NCI-H748 (cell line): ENCODE measurements at regions not wholly inside any gene's neighbourhood (a gene's known extent, or its start where the extent isn't known, plus 50 kb on each side); places are given as distances from the start of the nearest gene placed in this dataset.
"Not testable (repeated sequence)": the region's sequence is repeated elsewhere in the genome, so short reads cannot be mapped to it uniquely, and the experiment has no call there.

Experiments
- DNase-seq: peaks from one replicate; lab custom pipeline; 2025; ENCODE audit not compliant: unreplicated experiment; lab: John Stamatoyannopoulos, UW

DNA sequence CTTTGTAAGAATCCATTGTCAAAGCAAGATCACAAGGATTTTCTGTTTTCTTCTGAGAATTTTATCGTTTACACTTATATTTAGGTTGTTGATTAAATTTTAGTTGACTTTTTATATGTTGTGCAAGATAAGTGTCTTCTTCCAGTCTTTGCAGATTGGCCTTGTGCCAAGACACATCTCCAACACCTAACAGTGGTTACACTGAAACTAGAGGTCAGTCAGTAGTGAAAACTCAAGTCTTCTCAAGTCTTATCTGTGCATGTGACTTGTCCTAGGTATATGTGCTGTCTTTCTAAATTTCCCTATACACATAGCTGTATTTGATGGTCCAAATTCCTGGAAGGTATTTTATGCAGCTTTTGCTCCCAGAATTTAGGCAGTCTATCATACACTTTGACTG, 1183.2 kb upstream of the B3GALT2 start:
- DNase-seq = no peak

DNA sequence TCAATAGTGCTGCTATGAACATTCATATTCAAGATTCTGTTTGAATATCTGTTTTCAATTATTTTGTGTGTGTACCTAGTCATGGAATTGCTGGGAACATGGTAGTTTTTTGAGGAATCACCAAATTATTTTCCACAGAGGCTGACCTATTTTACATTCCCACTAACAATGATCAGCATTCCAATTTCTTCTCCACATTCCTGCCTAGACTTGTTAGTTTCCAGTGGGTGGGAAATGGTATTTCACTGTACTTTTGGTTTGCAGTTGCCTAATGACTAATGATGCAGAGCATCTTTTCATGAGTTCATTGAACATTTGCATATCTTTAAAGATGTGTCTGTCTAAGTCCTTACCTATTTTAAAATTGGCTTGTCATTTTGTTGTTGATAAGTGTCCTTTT, 1182.6 kb upstream of the B3GALT2 start:
- DNase-seq = no peak

DNA sequence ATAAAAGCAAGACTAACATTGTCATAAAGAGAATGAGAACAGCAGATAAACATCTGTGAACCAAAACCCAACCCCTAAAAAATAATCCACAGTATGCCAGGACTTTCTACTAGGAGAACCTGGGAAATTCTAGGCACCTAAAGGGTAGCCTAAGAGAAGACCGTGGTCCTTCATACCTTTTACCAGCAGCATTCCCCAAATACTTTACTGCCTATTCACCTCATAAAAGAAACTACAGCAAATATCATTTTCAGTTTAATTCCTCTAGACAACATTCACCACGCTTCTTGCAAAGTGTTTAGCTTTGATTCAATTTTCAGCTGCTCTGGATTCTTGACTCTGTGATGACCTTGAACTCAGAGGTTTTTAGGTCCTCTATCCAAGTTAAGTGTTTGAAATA, 1180.7 kb upstream of the B3GALT2 start:
- DNase-seq = no peak

DNA sequence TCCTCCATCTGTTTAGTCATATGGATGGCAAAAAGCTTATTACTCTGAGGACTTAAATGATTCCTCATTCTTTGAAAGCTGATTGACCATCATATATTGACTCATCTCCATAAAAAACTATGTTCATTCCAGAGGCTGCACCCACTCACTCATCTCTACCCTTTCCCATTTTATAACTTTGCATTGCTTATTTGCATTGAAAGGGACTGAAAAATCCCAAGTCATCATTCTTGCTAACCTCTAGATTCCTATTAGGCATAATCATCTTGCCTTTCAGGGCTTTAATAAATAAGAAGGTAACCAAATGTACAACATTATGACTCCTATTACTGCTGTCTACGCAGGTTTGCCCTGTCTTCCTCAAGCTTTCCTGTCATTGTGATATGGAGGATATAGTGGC, 1180.3 kb upstream of the B3GALT2 start:
- no peak for DNase-seq

DNA sequence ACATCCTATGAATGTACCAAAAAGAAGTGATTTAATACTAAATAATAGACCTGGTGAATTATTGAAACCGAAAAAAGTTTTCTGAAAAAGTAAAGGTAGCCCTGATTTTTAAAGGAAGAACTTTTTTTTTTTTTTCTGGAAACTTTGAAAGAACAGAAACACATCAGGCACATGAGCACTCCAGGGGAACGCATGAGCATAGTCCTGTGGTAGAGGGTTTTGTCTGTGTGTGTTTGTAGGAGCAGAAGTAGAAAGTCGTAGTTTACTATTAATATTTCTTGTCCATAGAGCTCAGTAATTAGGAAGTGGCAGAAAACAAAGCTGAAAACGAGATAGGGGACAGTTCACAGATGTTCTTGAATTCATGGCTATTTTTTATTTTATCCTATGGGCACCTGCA, 1175.9 kb upstream of the B3GALT2 start:
- DNase-seq = no peak

DNA sequence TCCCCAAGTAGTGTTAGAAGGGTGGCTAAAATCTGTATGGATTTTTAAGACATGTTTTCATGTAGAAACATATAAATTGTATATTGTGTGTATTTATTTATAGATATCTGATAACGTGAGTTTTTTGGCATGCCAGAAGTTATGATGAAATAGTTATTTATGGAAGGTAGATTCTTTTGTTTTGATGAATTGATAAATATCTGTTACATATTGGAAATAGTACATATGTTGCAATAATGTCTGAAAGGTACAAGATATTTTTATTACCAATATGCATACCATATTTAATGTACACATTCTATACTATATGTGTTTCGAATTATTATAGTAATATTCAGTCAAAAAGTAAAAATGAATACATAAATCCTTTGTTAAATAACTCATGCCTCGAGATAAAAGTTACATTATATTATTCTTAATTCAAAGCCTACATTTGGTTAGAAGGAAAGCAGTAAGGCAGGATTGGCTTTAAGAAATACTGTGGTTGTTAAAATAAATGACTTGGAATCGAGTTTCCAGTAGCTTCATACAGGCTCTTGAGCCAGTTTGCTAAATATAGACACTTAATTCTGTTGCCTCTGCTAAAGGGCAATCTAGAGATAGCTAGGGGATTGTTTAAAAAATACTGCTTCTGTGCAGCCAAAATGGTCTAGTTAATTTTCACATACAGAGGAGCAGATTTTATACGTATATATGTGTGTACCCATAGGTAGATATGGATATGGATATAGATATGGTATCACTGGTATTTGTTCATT, 1175.1 kb upstream of the B3GALT2 start:
- DNase-seq = no peak

DNA sequence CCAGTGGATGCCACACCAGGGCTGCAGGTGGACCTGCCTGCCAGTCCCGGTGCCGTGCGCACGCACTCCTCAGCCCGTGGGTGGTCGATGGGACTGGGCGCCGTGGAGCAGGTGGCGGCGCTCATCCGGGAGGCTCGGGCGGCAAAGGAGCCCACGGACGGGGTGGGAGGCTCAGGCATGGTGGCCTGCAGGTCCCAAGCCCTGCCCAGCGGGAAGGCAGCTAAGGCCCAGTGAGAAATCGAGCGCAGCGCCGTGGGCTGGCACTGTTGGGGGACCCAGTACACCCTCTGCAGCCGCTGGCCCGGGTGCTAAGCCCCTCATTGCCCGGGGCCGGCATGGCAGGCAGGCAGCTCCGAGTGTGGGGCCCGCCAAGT, 1171.8 kb upstream of the B3GALT2 start:
- DNase-seq = no peak

DNA sequence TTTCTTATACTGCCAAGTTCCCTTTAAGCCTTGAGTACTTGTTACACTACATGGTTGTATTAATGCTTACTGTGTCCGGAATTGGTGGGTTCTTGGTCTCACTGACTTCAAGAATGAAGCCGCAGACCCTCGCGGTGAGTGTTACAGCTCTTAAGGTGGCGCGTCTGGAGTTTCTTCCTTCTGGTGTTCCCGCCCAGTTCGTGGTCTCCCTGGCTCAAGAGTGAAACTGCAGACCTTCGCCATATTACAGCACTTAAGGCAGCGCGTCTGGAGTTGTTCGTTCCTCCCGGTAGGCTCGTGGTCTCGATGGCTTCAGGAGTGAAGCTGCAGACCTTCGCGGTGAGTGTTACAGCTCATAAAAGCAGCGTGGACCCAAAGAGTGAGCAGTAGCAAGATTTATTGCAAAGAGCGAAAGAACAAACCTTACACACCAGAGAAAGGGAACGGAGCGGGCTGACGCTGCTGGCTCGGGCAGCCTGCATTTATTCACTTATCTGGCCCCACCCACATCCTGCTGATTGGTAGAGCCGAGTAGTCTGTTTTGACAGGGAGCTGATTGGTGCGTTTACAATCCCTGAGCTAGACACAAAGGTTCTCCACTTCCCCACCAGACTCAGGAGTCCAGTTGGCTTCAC, 1171.3 kb upstream of the B3GALT2 start:
- not testable (repeated sequence) for DNase-seq

DNA sequence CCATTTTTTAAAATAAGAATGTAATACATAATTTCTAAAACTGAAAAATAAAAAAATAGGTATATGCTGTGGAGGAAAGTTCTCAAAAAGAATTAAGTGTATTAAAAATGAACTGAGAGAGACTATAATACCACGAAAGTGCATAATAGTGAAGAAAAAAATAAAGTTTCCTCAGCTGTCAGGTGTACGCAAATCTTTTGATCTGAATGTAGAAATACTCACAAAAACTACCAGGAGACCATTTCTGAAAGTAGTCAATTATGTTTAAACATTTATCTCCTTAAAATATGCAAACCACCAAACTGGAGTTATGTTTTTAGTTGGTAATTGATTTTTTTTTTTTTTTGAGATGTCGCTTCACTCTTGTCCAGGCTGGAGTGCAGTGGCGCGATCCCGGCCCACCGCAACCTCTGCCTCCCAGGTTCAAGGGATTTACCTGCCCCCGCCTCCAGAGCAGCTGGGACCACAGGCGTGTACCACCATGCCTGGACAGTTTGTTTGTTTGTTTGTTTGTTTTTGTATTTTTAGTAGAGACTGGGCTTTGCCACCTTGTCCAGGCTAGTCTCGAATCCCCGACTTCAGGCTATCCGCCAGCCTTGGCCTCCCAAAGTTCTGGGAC, 1169.2 kb upstream of the B3GALT2 start:
- DNase-seq = no peak

DNA sequence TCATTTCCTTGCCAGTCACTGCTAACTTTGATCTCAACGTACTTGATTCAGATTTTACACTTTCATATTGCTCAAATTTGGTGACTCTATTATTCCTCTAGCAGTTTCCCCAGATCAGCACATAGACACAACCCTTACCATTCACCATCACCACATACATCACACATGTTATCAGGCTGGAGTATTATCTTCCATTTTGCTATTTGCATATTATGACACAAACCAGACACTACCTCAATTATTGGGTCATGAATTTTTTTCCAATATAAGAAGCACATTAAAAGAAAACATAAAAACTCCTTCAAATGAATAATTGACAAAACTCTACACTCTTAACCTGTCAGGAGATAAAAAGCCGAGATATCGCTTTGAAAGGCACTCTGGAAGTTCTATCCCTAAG, 1166.7 kb upstream of the B3GALT2 start:
- no peak for DNase-seq

DNA sequence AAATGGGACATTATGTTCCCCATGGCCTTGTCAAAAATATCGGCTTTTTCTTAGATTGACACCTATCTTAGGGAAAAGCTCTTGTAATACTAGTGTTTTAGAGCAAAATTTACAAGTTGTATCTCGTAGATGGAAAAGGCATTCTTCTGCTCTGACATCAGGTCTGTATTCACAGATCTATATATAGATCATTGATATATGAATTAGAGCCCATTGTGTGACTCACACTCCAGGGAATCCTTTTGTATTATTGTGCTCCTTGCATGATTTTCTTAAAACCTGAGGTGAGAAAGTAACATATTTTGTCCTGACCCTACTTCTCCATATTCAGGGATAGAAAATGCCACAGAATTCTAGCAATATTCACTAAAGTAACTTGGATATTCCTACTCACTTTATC, 1160.8 kb upstream of the B3GALT2 start:
- no peak for DNase-seq

DNA sequence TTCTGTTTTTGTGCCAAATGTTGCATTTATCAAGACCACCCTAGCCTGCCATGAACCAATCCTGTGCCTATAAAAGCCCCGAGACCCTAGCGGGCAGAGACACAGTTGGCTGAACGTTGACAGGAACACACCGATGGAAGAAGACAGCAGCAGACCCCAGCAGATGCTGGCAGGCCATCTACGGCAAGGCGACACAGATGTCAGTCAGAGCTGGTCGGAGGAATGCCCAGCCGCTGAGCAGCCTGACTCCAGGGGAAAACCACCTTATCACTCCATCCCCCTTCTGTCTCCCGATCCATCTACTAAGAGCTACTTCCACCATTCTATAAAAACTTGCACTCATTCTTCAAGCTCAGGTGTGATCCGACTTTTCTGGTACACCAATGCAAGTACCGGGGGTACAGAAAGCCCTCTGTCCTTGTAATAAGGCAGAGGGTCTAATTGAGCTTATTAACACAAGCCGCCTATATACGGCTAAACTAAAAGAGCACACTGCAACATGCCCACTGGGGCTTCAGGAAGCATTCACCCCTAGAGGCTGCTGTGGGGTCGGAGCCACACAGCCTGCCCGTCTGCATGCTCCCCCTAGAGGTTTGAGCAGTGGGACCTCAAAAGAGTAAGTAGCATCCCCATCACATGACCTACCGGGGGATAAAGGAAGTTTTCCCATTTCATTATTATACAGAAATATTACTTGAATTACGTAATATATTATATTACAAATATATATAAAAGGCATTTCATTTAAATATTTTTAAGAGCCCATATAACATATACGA, 1156.3 kb upstream of the B3GALT2 start:
- DNase-seq = no peak

DNA sequence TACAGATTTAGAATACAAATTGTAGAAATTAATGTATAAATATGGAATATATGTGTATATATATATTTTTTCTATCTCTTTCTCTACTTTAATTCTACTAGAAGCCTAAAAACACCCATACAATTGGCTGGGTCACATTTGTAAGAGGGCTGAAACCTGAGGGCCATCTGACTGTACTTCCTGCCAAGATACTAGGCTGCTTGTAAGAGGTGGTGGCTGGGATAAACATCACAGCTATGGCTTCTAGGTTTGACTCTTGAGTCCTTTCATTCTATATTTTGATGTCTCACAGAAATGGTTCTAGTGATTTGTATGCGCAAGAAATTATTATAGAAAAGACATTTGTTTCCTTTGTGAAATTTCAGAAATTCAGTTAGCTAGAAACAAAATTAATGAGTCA, 1155.2 kb upstream of the B3GALT2 start:
- no peak for DNase-seq

DNA sequence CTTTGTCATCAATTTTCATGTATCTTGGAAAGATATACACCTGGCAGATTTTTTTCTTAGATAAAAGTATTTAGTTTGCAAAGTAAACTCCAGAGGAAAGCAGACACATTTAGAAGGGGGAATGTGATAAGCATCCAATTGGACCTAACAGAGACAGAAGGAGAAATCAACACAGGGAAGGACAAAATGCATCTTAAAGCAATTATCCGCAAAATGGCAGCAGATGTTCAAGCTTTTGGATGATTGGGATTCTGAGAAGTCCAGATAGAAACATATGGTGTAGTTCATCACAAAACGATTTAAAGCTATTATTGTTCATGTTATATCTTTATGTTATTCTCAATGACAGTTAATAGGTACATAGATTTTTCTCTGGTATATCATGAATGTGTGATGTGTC, 1153.1 kb upstream of the B3GALT2 start:
- no peak for DNase-seq

DNA sequence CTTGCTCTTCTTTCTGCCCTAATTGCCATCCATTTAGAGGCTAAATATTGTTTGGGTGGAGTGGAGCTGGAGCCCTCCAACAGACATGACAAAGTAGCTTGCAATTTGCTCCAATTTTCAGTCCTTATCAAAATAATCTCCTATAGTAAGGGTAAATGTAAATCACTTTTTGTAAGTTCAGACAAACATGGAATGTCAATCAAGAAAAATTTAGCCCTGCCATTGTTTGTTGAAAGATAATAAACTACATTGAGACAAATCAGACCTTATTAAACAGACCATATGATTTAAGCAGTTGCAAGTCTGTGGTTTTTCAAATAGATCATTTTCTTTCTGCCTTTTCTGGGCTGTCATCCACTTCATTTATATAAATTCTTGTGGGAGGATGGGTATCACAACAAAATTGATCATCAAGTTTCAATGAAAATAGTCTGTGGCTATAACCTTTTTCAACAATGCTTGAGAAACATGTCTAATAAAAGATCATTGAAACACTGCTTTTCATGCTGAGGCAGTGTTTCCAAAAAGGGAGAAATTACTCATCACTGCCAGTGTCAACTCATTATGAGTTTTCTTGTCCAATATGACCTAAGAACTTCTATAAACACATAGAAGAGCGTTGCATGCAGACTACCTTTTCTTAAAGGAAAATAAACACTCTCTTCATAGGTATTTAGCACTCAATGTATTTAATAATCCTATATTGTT, 1152.0 kb upstream of the B3GALT2 start:
- peak; percentile 27 for DNase-seq

DNA sequence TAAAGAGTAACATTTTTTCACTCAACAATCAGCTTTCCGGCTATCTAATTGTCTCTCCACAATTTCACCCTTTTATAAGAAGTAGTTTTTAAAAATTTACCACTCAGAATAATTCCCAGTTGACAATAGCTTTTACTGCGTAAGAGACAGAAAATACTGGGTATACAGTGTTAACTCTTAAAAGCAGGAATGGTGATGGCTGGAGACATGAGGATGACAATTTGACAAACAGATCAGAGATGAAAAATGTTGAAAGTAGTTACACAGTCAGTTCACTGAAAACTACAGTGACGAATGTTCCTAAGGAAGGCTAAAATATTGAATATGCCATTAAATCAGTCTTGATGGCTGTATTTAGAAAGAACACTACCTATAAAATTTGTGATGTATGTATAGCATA, 1146.8 kb upstream of the B3GALT2 start:
- DNase-seq = no peak

DNA sequence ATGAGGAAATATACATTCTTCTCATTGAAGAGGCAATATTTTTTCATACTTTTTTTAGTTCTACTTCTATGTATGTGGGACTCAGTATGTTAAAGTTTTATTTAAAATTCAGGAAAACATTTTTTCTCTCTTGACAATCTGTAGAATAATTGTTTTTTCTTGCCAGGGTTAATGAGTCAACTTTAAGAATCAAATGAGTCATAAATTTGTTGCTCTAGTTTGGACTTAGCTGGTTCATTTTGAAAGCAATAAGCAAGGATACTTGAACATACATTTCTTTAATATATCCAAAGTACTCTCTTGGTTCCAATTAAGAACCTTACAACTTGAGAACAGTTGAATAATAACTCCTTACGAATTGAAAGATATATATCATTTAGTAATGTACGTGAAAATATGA, 1145.3 kb upstream of the B3GALT2 start:
- no peak for DNase-seq

DNA sequence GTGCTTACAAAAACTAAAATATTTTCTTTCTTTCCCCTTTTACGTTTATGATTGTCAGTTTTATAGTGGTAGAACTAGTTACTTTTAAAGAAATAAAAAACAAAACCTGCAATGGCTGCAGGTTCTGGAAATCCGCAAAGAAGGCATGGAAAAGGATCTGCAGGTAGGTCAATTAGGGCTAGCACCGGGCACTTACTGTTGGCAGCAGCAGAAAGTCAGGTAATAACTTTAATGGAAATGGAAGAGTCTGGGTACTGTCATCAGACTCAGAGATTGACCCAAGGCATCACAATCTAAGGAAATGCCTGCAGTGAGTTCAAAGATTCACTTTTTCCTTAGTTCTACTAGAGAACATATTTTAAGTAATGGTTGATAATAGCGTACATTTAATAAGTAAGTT, 1136.3 kb upstream of the B3GALT2 start:
- DNase-seq = no peak

DNA sequence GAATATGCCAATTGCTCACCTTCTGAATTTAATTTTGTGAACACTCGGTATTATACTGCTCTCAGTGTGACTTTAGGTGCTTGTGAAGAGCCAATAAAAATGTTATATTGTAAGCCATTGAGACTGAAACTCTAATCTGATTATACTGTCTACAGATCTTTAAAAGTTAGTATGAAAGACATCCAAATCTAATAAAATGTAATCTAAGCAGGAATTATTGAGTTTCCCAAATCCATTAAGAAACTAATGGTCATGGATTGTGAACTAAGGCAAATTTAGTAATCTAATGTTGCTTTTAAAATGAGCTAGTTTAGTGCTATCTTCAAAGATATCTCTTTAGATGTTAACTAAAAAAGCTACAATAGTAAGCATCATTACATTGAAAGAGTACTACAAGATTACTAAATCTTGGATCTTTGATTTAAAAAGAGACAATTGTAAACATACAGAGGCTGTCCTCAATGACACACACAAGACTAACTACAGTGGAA, 1132.4 kb upstream of the B3GALT2 start:
- no peak for DNase-seq

DNA sequence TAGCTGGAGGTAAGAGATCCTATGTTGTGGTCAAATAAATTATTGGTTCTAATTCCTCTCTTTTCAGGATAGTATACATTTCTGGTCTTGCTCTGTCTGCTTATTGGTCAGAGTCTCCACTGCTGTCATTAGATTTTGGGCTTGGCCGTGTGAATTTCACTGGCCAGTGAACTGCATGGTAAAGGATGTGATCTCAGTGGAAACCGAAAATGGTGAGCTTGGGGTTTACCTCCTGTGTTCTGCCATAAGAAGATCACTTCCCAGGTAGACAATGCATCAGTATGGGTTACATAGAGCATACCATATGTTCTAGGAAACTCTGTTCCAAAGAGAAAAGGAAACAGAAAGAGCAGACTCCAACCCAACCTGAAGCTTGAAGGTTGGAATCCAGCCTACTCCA, 1123.3 kb upstream of the B3GALT2 start:
- no peak for DNase-seq

DNA sequence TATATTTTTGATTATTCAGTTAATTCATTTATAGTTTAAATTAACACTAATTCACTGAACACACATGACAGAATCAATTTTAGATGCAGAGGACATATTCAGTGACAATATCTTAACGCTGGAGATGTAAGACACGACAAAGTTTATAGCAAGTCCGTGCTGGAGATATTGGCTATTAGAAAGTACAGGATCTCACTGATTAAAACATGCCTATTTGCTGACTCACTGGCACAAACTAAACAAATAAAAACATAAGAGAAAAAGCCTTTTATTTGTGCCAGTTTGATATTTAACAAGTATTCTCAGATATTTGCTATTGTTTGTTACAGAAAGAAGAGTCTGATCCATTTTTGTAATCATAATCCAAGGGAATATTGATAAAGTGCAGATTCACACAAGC, 1122.9 kb upstream of the B3GALT2 start:
- DNase-seq = no peak
